Hepatocyte (in vitro differentiated cells): ENCODE measurements at regions not wholly inside any gene's neighbourhood (a gene's known extent, or its start where the extent isn't known, plus 50 kb on each side); places are given as distances from the start of the nearest gene placed in this dataset.

Experiments
- EZH2 ChIP-seq: fragments of 200-600 bp; sonication (generic); IDR thresholded peaks from 2 replicates; pipeline ENCODE4 v1.6.1; 2016; ENCODE audit warnings: antibody characterized with exemption, mild to moderate bottlenecking, borderline replicate concordance
- EZH2phosphoT487 ChIP-seq: fragments of 200-600 bp; sonication (generic); IDR thresholded peaks from one replicate; pipeline ENCODE4 v1.6.1; 2018; ENCODE audit warnings: antibody characterized with exemption, mild to moderate bottlenecking, low read depth, moderate library complexity; ENCODE audit not compliant: unreplicated experiment, severe bottlenecking
- TF ChIP-seq, protein P1 (sequence below): fragments of 200-600 bp; sonication (generic); IDR thresholded peaks from 2 replicates; pipeline ENCODE4 v1.5.1; 2016; ENCODE audit warnings: antibody characterized with exemption, mild to moderate bottlenecking; ENCODE audit not compliant: poor library complexity

DNA sequence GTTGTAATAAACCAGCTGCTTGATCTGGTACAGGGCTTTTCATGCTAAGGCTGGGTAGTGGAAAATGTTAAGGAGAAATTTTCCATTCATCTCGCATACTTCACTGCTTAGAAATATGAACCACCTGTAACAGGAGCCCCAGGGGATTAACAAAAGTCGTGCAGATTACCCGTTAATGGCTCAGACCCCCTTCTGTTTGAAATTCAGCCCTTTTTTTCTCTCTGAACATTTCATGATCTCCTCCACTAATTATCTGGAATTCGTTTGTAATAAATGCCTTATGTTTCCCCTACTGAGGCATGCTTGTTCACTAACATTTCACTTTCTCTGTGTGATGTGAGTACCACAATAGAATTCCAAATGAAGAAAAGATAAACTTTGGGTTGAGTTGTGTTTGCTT lies 336.4 kb upstream of the HSF2 start:
- TF ChIP-seq EZH2 (no peak), EZH2phosphoT487 (no peak)
- TF ChIP-seq, protein P1, sequence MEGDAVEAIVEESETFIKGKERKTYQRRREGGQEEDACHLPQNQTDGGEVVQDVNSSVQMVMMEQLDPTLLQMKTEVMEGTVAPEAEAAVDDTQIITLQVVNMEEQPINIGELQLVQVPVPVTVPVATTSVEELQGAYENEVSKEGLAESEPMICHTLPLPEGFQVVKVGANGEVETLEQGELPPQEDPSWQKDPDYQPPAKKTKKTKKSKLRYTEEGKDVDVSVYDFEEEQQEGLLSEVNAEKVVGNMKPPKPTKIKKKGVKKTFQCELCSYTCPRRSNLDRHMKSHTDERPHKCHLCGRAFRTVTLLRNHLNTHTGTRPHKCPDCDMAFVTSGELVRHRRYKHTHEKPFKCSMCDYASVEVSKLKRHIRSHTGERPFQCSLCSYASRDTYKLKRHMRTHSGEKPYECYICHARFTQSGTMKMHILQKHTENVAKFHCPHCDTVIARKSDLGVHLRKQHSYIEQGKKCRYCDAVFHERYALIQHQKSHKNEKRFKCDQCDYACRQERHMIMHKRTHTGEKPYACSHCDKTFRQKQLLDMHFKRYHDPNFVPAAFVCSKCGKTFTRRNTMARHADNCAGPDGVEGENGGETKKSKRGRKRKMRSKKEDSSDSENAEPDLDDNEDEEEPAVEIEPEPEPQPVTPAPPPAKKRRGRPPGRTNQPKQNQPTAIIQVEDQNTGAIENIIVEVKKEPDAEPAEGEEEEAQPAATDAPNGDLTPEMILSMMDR: no peak
